Esophagus squamous epithelium (tissue), 5 donors: ENCODE measurements at regions not wholly inside any gene's neighbourhood (a gene's known extent, or its start where the extent isn't known, plus 50 kb on each side); places are given as distances from the start of the nearest gene placed in this dataset.

Experiments
- DNase-seq: peaks from one replicate; lab custom pipeline; 2025; lab: John Stamatoyannopoulos, UW
- H3K27ac ChIP-seq, 4 donors: fragments of 200-600 bp; sonication (generic); one replicate each; pipeline ENCODE4 v1.5.1; 2016 to 2019; ENCODE audit warnings: mild to moderate bottlenecking in 1 of 4
- H3K27me3 ChIP-seq, 4 donors: fragments of 200-600 bp; sonication (generic); 1 replicate in 3 of 4; 2 replicates in 1 of 4; pipeline versions ENCODE4 v1.5.1 to v1.6.0; 2017 to 2021; ENCODE audit warnings: antibody characterized with exemption in 1 of 4
- H3K36me3 ChIP-seq, 3 donors: fragments of 200-600 bp; sonication (generic); one replicate each; pipeline ENCODE4 v1.5.1; 2016 to 2019
- H3K4me1 ChIP-seq, 3 donors: fragments of 200-600 bp; sonication (generic); one replicate each; pipeline ENCODE4 v1.5.1; 2017 to 2019
- H3K4me3 ChIP-seq, 4 donors: fragments of 200-600 bp; sonication (generic); 1 replicate in 3 of 4; 2 replicates in 1 of 4; pipeline ENCODE4 v1.5.1; 2016 to 2019; ENCODE audit warnings: mild to moderate bottlenecking in 2 of 4, moderate library complexity in 1 of 4
- H3K9me3 ChIP-seq, 3 donors: fragments of 200-600 bp; sonication (generic); one replicate each; pipeline ENCODE4 v1.5.1; 2016 to 2019
- CTCF ChIP-seq, 6 experiments: fragments of 450-650 bp in 4 of 6; fragments of 200-600 bp in 2 of 6; sonication (generic) in 2 of 6; IDR thresholded peaks; one replicate each; pipeline ENCODE4 v1.5.1; 2016 to 2019; ENCODE audit warnings: antibody characterized with exemption in 6 of 6, mild to moderate bottlenecking in 4 of 6, moderate library complexity in 4 of 6
- POLR2A ChIP-seq, 4 donors: fragments of 450-650 bp; IDR thresholded peaks; one replicate each; pipeline ENCODE4 v1.6.1; 2017; ENCODE audit warnings: antibody characterized with exemption in 4 of 4, mild to moderate bottlenecking in 4 of 4, moderate library complexity in 3 of 4
- WGBS, 2 donors: methylation state at CpG; one replicate each; pipeline ENCODE4 v1.1.5; 2018; 5-methylcytosine and 5-hydroxymethylcytosine counted together
- intact Hi-C: fragments of 100-400 bp; cut with DNase I; formaldehyde crosslinking; loops from one replicate; pipeline ENCODE4 v1.15.0; 2022
- donor health status: DM: yes; HTN: yes; CAD: no.

DNA sequence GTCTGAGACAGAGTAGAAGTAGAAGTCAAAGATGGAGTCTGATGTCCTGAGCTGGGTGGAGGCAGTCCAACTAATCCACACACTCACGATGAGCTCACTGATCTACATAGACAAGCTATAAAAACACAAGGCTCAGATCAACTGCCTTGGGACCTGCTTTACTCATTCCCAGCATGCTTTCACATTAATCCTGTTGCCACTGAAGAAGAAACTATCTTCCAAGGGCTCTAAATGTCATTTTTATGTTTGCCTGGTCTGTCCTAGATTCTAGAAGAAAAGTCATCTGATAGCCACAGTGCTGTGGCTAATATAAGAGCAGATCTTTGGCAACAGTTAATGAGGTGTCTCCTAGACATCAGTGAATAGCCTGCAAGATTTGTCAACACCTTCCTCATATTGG, 522.7 kb downstream of the NUF2 start:
- WGBS, 2 donors = 0 to 45% methylated on average over 1 of the region's 1 CpG

GRCh38 chr1:163845279-163845678, 523.5 kb downstream of the NUF2 start:
- no peak for TF ChIP-seq POLR2A (IDR thresholded peaks at IDR 0.05)
- no peak for DNase-seq
- H3K9me3 ChIP-seq = no peaks in the 10 kb centered on the region
- no peaks in the 10 kb centered on the region for H3K27me3 ChIP-seq
- H3K4me3 ChIP-seq = no peak overlapping the region
- no peaks in the 10 kb centered on the region for H3K36me3 ChIP-seq
- H3K27ac ChIP-seq = no peak overlapping the region
- 69% methylated on average over 3 of the region's 3 CpGs for WGBS, 2 donors
- intact Hi-C loops = no loop called here
- H3K4me1 ChIP-seq = no peaks in the 10 kb centered on the region

More for the DNA sequence above, 522.7 kb downstream of the NUF2 start:
- no peaks in the 10 kb centered on the region for H3K4me1 ChIP-seq
- H3K36me3 ChIP-seq = no peaks in the 10 kb centered on the region
- no peak for DNase-seq
- H3K27me3 ChIP-seq = no peaks in the 10 kb centered on the region
- TF ChIP-seq POLR2A (IDR thresholded peaks at IDR 0.05) = no peak
- TF ChIP-seq CTCF (IDR thresholded peaks at IDR 0.05) = no peak
- no peak overlapping the region for H3K4me3 ChIP-seq
- H3K9me3 ChIP-seq = no peaks in the 10 kb centered on the region
- H3K27ac ChIP-seq = no peak overlapping the region
- intact Hi-C loops = no loop called here

DNA sequence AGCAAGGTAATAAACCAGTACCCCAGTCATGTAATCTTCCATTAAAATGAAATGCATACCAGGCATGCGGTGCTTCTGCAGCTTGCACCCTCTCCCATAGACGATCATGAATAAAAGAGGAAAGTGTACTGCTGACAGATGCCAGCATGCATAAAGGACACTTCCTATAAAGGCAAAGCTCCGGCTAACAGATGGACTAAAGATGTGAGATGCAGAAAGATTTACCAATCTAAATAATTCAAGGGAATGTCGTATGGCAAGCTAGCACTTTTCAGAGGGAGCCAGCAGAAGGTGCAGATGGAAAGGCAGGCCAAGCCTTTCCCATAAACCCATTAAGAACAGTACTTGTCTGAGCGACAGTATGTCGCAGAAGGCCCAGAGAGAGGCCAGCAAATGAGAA, 542.0 kb downstream of the NUF2 start:
- TF ChIP-seq CTCF (IDR thresholded peaks at IDR 0.05) (no peak), POLR2A (IDR thresholded peaks at IDR 0.05) (no peak)
- Histone ChIP-seq H3K9me3 (no peaks in the 10 kb centered on the region), H3K4me3 (no peak overlapping the region), H3K36me3 (no peaks in the 10 kb centered on the region), H3K27ac (no peak overlapping the region), H3K27me3 (no peaks in the 10 kb centered on the region), H3K4me1 (no peaks in the 10 kb centered on the region)
- no peak for DNase-seq
- intact Hi-C loops = no loop called here
- 75 to 79% methylated on average over 6 of the region's 6 CpGs for WGBS, 2 donors

GRCh38 chr1:163864207-163864606, 542.5 kb downstream of the NUF2 start:
- 78 to 80% methylated on average over 1 of the region's 1 CpG for WGBS, 2 donors
- H3K36me3 ChIP-seq = no peaks in the 10 kb centered on the region
- H3K27ac ChIP-seq = no peak overlapping the region
- intact Hi-C loops = no loop called here
- no peaks in the 10 kb centered on the region for H3K27me3 ChIP-seq
- H3K4me3 ChIP-seq = no peak overlapping the region
- H3K9me3 ChIP-seq = no peaks in the 10 kb centered on the region
- H3K4me1 ChIP-seq = no peaks in the 10 kb centered on the region
- TF ChIP-seq POLR2A (IDR thresholded peaks at IDR 0.05) (no peak), CTCF (IDR thresholded peaks at IDR 0.05) (no peak)
- no peak for DNase-seq

DNA sequence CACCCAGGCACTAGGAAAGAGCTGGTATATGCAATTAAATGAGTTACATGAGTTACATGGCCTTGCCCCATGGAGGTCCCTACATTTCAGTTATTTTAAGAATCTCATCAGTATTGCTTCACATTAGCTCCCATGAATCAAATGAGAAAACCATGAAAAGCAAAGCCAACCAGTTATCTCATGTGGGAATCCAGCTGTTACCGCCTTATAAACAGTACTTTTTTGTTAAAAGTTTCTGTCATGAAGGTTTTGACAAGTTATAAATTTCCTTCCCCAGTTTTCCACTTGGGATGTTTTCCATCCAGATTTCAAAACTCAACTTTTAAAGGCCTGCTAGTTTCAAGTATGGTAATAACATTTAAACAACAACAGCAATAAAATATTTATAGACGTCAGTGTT, 544.8 kb downstream of the NUF2 start:
- Histone ChIP-seq H3K27me3 (no peaks in the 10 kb centered on the region), H3K9me3 (no peaks in the 10 kb centered on the region), H3K36me3 (no peaks in the 10 kb centered on the region), H3K4me3 (no peak overlapping the region), H3K27ac (no peak overlapping the region), H3K4me1 (no peaks in the 10 kb centered on the region)
- WGBS, 2 donors = 54 to 75% methylated on average over 2 of the region's 2 CpGs
- intact Hi-C loops = no loop called here
- DNase-seq = no peak
- no peak for TF ChIP-seq CTCF (IDR thresholded peaks at IDR 0.05)

- no peak for DNase-seq
These were observed 548.9 kb downstream of the NUF2 start for GRCh38 chr1:163870666-163871065.

More at GRCh38 chr1:163870666-163871065, 548.9 kb downstream of the NUF2 start:
- Histone ChIP-seq H3K36me3 (no peaks in the 10 kb centered on the region), H3K4me3 (no peak overlapping the region), H3K27ac (no peak overlapping the region), H3K27me3 (no peaks in the 10 kb centered on the region), H3K9me3 (no peaks in the 10 kb centered on the region), H3K4me1 (peaks cover 0 to 15% (median 0%) of the 10 kb centered on the region in 3 donors)
- intact Hi-C loops = no loop called here
- TF ChIP-seq POLR2A (IDR thresholded peaks at IDR 0.05) (no peak), CTCF (IDR thresholded peaks at IDR 0.05) (no peak)
- 47 to 60% methylated on average over 2 of the region's 2 CpGs for WGBS, 2 donors
